ENCODE measurements at regions not wholly inside any gene's neighbourhood (a gene's known extent, or its start where the extent isn't known, plus 50 kb on each side); places are given as distances from the start of the nearest gene placed in this dataset.

DNA sequence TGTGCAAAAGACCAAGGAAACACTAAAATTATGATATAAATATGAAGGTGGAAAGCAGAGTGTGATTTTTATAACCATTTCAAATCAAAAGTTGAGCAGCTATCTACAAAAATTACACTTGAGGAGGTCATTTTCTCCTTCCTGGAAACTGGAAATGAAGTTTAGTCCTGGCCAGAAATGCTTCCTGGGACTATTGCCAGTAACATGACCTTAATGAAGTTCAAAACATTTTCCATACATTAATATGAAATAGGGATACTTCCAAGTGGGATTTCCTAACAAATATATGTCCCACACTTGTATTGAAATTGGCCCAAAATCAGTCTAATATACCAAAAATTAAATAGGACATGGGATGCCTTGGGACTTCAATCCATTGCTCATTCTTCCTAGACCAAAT lies 1556.8 kb upstream of the MIR17HG start:
- H3K36me3 ChIP-seq = no peaks in the 10 kb centered on the region
- H3K4me3 ChIP-seq = no peak overlapping the region
- TF ChIP-seq, protein P1, sequence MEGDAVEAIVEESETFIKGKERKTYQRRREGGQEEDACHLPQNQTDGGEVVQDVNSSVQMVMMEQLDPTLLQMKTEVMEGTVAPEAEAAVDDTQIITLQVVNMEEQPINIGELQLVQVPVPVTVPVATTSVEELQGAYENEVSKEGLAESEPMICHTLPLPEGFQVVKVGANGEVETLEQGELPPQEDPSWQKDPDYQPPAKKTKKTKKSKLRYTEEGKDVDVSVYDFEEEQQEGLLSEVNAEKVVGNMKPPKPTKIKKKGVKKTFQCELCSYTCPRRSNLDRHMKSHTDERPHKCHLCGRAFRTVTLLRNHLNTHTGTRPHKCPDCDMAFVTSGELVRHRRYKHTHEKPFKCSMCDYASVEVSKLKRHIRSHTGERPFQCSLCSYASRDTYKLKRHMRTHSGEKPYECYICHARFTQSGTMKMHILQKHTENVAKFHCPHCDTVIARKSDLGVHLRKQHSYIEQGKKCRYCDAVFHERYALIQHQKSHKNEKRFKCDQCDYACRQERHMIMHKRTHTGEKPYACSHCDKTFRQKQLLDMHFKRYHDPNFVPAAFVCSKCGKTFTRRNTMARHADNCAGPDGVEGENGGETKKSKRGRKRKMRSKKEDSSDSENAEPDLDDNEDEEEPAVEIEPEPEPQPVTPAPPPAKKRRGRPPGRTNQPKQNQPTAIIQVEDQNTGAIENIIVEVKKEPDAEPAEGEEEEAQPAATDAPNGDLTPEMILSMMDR (IDR thresholded peaks at IDR 0.05) = no peak
- no peaks in the 10 kb centered on the region for H3K9me3 ChIP-seq
- DNase-seq (ENCODE audit: low spot score) = no peak
- no peak overlapping the region for H3K27ac ChIP-seq
- no peaks in the 10 kb centered on the region for H3K4me1 ChIP-seq
- no peaks in the 10 kb centered on the region for H3K27me3 ChIP-seq

- Histone ChIP-seq H3K9me3 (no peaks in the 10 kb centered on the region), H3K27me3 (no peaks in the 10 kb centered on the region), H3K36me3 (no peaks in the 10 kb centered on the region), H3K4me3 (no peak overlapping the region), H3K4me1 (no peaks in the 10 kb centered on the region), H3K27ac (no peak overlapping the region)
- TF ChIP-seq, protein P1 (IDR thresholded peaks at IDR 0.05) = no peak
- DNase-seq (ENCODE audit: low spot score) = no peak
Measured at GRCh38 chr13:89791971-89792630, 1555.4 kb upstream of the MIR17HG start.

GRCh38 chr13:89796196-89796595 lies 1551.3 kb upstream of the MIR17HG start:
- no peak for DNase-seq (ENCODE audit: low spot score)
- H3K9me3 ChIP-seq = no peaks in the 10 kb centered on the region

DNA sequence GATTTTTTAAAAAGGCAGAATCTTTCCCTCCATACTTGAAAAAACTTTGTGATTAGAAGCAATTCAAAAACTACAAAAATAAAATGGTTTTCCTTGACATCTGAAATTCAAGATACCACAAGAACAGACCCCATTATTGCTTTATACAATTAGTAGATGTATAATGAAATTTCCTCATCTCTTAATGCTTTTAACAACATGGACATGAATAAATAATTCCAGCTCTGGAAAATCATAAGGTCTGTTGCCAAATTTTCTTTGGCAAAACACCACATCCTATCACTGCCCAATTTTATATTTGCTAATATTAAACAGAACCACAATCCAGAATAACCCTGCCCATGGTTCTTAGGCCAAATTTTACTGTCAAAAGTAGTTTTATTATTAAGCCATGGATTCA lies 1543.6 kb upstream of the MIR17HG start:
- TF ChIP-seq, protein P1 (IDR thresholded peaks at IDR 0.05) = no peak
- H3K36me3 ChIP-seq = no peaks in the 10 kb centered on the region

More at GRCh38 chr13:89796196-89796595, 1551.3 kb upstream of the MIR17HG start:
- H3K27me3 ChIP-seq = no peaks in the 10 kb centered on the region
- TF ChIP-seq, protein P1 (IDR thresholded peaks at IDR 0.05) = no peak
- no peak overlapping the region for H3K27ac ChIP-seq
- no peak overlapping the region for H3K4me3 ChIP-seq
- H3K36me3 ChIP-seq = no peaks in the 10 kb centered on the region
- H3K4me1 ChIP-seq = no peaks in the 10 kb centered on the region

DNA sequence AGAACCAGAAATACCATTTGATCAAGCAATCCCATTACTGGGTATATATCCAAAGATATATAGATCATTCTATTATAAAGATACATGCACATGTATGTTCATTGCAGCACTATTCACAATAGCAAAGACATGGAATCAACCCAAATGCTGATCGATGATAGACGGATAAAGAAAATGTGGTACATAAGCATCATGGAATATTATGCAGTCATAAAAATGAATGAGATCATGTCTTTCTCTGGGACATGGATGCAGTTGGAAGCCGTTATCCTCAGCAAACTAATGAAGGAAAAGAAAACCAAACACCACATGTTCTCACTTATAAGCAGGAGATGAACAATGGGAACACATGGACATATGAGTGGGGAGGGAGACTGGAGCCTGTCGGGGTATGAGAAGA lies 1540.9 kb upstream of the MIR17HG start:
- Histone ChIP-seq H3K4me1 (no peaks in the 10 kb centered on the region), H3K36me3 (no peaks in the 10 kb centered on the region), H3K9me3 (no peaks in the 10 kb centered on the region), H3K27ac (no peak overlapping the region), H3K4me3 (no peak overlapping the region), H3K27me3 (no peaks in the 10 kb centered on the region)
- TF ChIP-seq, protein P1 (IDR thresholded peaks at IDR 0.05) = no peak
- no peak for DNase-seq (ENCODE audit: low spot score)

More for the DNA sequence above, 1543.6 kb upstream of the MIR17HG start:
- H3K27ac ChIP-seq = no peak overlapping the region
- H3K4me3 ChIP-seq = no peak overlapping the region
- DNase-seq (ENCODE audit: low spot score) = no peak
- H3K4me1 ChIP-seq = no peaks in the 10 kb centered on the region
- H3K27me3 ChIP-seq = no peaks in the 10 kb centered on the region
- no peaks in the 10 kb centered on the region for H3K9me3 ChIP-seq

DNA sequence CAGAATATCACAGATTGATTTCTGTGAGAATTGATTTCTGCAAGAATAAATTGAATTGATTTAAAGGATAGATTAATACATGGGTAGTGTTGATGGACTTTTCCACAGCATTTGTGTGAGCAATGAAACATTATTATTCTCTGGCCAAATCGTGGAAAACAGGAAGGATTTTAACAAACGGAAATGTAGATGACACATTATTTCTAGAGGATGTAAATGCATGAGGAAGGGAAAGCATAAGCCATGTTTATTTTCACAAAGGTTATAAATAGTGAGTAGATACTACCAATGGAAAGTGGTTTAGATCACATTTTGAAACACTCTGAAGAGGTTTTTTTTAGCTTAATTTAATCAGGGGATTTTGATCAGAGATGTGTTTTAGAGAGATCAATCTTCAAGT lies 1534.6 kb upstream of the MIR17HG start:
- TF ChIP-seq, protein P1 (IDR thresholded peaks at IDR 0.05) = no peak

More for the DNA sequence above, 1534.6 kb upstream of the MIR17HG start:
- Histone ChIP-seq H3K4me1 (no peaks in the 10 kb centered on the region), H3K27me3 (no peaks in the 10 kb centered on the region), H3K27ac (no peak overlapping the region), H3K9me3 (no peaks in the 10 kb centered on the region), H3K36me3 (no peaks in the 10 kb centered on the region), H3K4me3 (no peak overlapping the region)
- DNase-seq (ENCODE audit: low spot score) = no peak

Data from right atrium auricular region (tissue), 2 donors.